Osteoblast (primary cell): ENCODE measurements at regions not wholly inside any gene's neighbourhood (a gene's known extent, or its start where the extent isn't known, plus 50 kb on each side); places are given as distances from the start of the nearest gene placed in this dataset.

Source experiments
- DNase-seq: peaks from one replicate; pipeline ENCODE4 v3.0.0; 2011; ENCODE audit warnings: low spot score, mixed read lengths; ENCODE audit not compliant: insufficient read length; ENCODE audit errors: missing footprints
- H2AFZ ChIP-seq: 2 replicates; pipeline ENCODE4 v1.6.0; 2011; ENCODE audit warnings: mild to moderate bottlenecking, low read length
- H3K27ac ChIP-seq: 2 replicates; pipeline ENCODE4 v1.5.1; 2011; ENCODE audit warnings: mild to moderate bottlenecking, low read depth, low read length, moderate library complexity
- H3K27me3 ChIP-seq: 2 replicates; pipeline ENCODE4 v1.6.0; 2012; ENCODE audit warnings: mild to moderate bottlenecking, control low read depth, inconsistent platforms, low read length, moderate library complexity; ENCODE audit not compliant: insufficient read depth
- H3K36me3 ChIP-seq: 2 replicates; pipeline ENCODE4 v1.5.1; 2011; ENCODE audit warnings: mild to moderate bottlenecking, low read length, control low read depth, moderate library complexity; ENCODE audit not compliant: insufficient read depth
- H3K4me1 ChIP-seq: 2 replicates; pipeline ENCODE4 v1.5.1; 2011; ENCODE audit warnings: mild to moderate bottlenecking, low read length, control low read depth, moderate library complexity; ENCODE audit not compliant: insufficient read depth
- H3K4me2 ChIP-seq: 2 replicates; pipeline ENCODE4 v1.6.0; 2011; ENCODE audit warnings: mild to moderate bottlenecking, low read length; ENCODE audit not compliant: insufficient read depth
- H3K4me3 ChIP-seq: fragments of 200-600 bp; sonication (generic); 3 replicates; pipeline ENCODE4 v1.5.1; 2012; ENCODE audit warnings: mild to moderate bottlenecking, low read length, inconsistent platforms; ENCODE audit not compliant: insufficient read depth
- H3K79me2 ChIP-seq: 2 replicates; pipeline ENCODE4 v1.6.0; 2012; ENCODE audit warnings: mild to moderate bottlenecking, low read length, control low read depth, inconsistent platforms; ENCODE audit not compliant: insufficient read depth
- H3K9me3 ChIP-seq: 2 replicates; pipeline ENCODE4 v1.5.1; 2011; ENCODE audit warnings: low read depth, low read length, control low read depth
- H4K20me1 ChIP-seq: 2 replicates; pipeline ENCODE4 v1.6.0; 2012; ENCODE audit warnings: mild to moderate bottlenecking, low read length, control low read depth; ENCODE audit not compliant: insufficient read depth
- TF ChIP-seq, protein P1 (sequence below): IDR thresholded peaks from 2 replicates; pipeline ENCODE4 v1.5.1; 2011; ENCODE audit warnings: mild to moderate bottlenecking, low read depth, low read length, moderate library complexity; ENCODE audit errors: extremely low read depth

DNA sequence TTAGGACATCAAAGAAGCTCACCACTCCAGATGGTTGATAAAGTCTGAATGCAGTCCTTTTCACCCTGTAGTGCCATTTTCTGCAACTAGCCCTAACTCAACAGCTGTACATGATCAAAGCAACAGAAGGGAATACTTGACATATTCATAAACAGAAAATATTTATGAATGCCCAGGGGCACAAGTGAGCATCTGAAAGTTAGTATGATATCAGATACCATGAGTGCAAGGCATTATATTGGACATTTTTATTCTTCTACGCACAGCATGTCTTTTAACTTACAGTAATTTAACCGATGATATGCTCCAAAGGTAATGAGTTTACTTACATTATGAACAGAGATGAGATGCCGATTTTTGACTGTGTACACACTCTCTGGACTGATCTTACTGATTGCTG is 142.0 kb downstream of the MCHR2 start:
- Histone ChIP-seq H3K27me3 (no peaks in the 10 kb centered on the region), H2AFZ (no peak overlapping the region), H3K4me1 (no peaks in the 10 kb centered on the region), H4K20me1 (no peaks in the 10 kb centered on the region), H3K36me3 (no peaks in the 10 kb centered on the region), H3K9me3 (no peaks in the 10 kb centered on the region), H3K27ac (no peak overlapping the region), H3K79me2 (no peaks in the 10 kb centered on the region), H3K4me3 (no peak overlapping the region), H3K4me2 (no peak overlapping the region)
- TF ChIP-seq, protein P1, sequence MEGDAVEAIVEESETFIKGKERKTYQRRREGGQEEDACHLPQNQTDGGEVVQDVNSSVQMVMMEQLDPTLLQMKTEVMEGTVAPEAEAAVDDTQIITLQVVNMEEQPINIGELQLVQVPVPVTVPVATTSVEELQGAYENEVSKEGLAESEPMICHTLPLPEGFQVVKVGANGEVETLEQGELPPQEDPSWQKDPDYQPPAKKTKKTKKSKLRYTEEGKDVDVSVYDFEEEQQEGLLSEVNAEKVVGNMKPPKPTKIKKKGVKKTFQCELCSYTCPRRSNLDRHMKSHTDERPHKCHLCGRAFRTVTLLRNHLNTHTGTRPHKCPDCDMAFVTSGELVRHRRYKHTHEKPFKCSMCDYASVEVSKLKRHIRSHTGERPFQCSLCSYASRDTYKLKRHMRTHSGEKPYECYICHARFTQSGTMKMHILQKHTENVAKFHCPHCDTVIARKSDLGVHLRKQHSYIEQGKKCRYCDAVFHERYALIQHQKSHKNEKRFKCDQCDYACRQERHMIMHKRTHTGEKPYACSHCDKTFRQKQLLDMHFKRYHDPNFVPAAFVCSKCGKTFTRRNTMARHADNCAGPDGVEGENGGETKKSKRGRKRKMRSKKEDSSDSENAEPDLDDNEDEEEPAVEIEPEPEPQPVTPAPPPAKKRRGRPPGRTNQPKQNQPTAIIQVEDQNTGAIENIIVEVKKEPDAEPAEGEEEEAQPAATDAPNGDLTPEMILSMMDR: no peak
- DNase-seq: no peak

DNA sequence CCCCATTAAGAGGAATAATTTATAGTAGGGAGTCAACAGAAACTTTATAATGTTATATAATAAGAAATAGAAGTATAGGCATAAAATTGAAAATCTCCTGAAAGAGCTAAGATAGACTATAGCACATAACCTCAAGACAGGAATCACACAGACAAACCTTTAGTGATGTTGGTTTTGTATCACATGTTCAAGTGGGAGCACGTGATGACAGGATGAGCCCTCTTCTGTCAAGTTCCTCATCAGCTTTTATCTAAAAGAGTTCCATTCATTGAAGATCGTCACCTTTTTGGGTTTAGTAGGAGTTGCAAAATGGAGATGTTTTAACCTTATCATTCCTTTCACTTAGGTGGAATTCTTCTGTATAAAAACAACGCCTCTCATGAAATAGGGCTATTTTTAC is 127.0 kb downstream of the MCHR2 start:
- Histone ChIP-seq H3K4me3 (no peak overlapping the region), H3K27me3 (peaks cover 7% of the 10 kb centered on the region), H3K4me2 (no peak overlapping the region), H4K20me1 (no peaks in the 10 kb centered on the region), H3K36me3 (no peaks in the 10 kb centered on the region), H3K79me2 (no peaks in the 10 kb centered on the region), H3K27ac (no peak overlapping the region), H3K9me3 (no peaks in the 10 kb centered on the region), H2AFZ (no peak overlapping the region), H3K4me1 (no peaks in the 10 kb centered on the region)
- DNase-seq: no peak
- TF ChIP-seq, protein P1: no peak

DNA sequence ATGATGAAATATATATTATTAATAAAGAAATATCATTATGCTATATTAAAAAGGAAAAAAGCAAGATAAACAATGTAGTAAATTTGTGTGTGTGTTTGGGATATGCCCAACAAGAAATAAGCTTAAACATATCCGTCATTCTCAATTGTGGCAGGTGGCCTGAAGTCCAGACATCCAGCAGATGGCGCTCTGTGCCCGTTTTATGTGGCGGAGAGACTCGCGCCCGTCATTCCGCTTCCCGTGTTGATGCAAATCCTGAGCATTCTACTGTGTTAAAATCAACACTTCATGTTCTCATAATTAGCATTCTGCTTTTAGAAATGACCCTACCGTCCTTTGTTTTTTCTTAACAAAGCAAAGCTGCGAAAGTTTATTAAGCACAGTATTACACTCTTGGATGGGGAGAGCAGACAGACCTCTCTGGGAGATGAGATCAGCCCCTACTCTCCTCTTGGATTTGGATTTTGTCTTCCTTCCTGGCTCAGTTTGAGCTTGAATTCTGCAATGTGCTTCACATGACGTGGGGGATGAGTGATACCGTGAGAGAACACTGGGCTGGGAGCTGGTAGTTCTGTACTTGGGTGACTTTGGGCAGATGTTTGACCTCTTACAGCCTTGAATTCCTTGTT is 125.8 kb downstream of the MCHR2 start:
- Histone ChIP-seq H3K79me2 (no peaks in the 10 kb centered on the region), H3K36me3 (no peaks in the 10 kb centered on the region), H3K27ac (no peak overlapping the region), H3K4me3 (peak overlapping the region; percentile 48), H3K9me3 (no peaks in the 10 kb centered on the region), H3K27me3 (peaks cover 7% of the 10 kb centered on the region), H2AFZ (peak overlapping the region; percentile 38), H3K4me2 (peak overlapping the region; percentile 85), H3K4me1 (no peaks in the 10 kb centered on the region), H4K20me1 (no peaks in the 10 kb centered on the region)
- TF ChIP-seq, protein P1: peak; percentile 95
- DNase-seq: peak; percentile 61
